Colonic mucosa (tissue), 4 donors: ENCODE measurements at regions not wholly inside any gene's neighbourhood (a gene's known extent, or its start where the extent isn't known, plus 50 kb on each side); places are given as distances from the start of the nearest gene placed in this dataset.

ENCODE experiments used
- DNase-seq: peaks from one replicate; pipeline ENCODE4 v3.0.0-alpha.2; 2020
- H3K27ac ChIP-seq: fragments of 200-600 bp; one replicate; pipeline ENCODE4 v1.8.0; 2021
- H3K27me3 ChIP-seq: fragments of 200-600 bp; one replicate; pipeline ENCODE4 v1.8.0; 2021
- H3K36me3 ChIP-seq: fragments of 200-600 bp; one replicate; pipeline ENCODE4 v1.8.0; 2021
- H3K4me1 ChIP-seq: fragments of 200-600 bp; one replicate; pipeline ENCODE4 v1.8.0; 2021; ENCODE audit warnings: mild to moderate bottlenecking
- H3K4me3 ChIP-seq: fragments of 200-600 bp; one replicate; pipeline ENCODE4 v1.8.0; 2021
- H3K9ac ChIP-seq, 2 donors: one replicate each; pipeline ENCODE4 v1.7.0; 2013; ENCODE audit warnings: control low read depth in 2 of 2, low read depth in 2 of 2, low read length in 2 of 2
- H3K9me3 ChIP-seq: fragments of 200-600 bp; one replicate; pipeline ENCODE4 v1.8.0; 2021
- intact Hi-C: fragments of 100-400 bp; cut with DNase I; formaldehyde crosslinking; loops from one replicate; pipeline ENCODE4 v1.14.1; 2022
- TF ChIP-seq, protein P1 (sequence below): fragments of 200-600 bp; IDR thresholded peaks from one replicate; pipeline ENCODE4 v1.8.0; 2022; ENCODE audit warnings: antibody characterized with exemption, mild to moderate bottlenecking
- donor health status: healthy.
- donor health status: DM: no; HTN: no; CAD: no.
- donor health status: DM: no; HTN: no; CAD: no.

DNA sequence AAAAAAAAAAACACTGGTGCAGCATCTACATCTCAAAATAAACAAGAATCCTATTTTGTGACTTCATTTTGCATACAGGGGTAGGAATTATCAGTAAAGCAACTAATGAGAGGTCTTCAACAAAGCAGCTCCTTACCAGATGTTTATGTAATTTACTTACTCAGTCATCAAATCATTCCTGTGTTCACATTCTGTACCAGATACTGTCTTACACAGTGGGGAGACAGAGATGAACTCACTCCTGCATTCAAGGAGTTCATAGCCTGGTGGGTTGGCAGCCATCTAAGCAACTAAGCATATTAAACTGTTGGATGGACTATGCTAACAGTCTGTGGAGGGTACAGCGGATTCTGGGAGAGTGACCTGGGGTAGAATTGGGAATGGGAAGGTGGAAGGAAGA lies 169.0 kb downstream of the OSR1 start:
- Histone ChIP-seq H3K36me3 (no peaks in the 10 kb centered on the region), H3K9ac (no peak overlapping the region), H3K4me1 (no peaks in the 10 kb centered on the region), H3K9me3 (no peaks in the 10 kb centered on the region), H3K27me3 (no peaks in the 10 kb centered on the region), H3K4me3 (no peak overlapping the region), H3K27ac (no peak overlapping the region)
- TF ChIP-seq, protein P1, sequence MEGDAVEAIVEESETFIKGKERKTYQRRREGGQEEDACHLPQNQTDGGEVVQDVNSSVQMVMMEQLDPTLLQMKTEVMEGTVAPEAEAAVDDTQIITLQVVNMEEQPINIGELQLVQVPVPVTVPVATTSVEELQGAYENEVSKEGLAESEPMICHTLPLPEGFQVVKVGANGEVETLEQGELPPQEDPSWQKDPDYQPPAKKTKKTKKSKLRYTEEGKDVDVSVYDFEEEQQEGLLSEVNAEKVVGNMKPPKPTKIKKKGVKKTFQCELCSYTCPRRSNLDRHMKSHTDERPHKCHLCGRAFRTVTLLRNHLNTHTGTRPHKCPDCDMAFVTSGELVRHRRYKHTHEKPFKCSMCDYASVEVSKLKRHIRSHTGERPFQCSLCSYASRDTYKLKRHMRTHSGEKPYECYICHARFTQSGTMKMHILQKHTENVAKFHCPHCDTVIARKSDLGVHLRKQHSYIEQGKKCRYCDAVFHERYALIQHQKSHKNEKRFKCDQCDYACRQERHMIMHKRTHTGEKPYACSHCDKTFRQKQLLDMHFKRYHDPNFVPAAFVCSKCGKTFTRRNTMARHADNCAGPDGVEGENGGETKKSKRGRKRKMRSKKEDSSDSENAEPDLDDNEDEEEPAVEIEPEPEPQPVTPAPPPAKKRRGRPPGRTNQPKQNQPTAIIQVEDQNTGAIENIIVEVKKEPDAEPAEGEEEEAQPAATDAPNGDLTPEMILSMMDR = no peak
- intact Hi-C loops = no loop called here
- no peak for DNase-seq

DNA sequence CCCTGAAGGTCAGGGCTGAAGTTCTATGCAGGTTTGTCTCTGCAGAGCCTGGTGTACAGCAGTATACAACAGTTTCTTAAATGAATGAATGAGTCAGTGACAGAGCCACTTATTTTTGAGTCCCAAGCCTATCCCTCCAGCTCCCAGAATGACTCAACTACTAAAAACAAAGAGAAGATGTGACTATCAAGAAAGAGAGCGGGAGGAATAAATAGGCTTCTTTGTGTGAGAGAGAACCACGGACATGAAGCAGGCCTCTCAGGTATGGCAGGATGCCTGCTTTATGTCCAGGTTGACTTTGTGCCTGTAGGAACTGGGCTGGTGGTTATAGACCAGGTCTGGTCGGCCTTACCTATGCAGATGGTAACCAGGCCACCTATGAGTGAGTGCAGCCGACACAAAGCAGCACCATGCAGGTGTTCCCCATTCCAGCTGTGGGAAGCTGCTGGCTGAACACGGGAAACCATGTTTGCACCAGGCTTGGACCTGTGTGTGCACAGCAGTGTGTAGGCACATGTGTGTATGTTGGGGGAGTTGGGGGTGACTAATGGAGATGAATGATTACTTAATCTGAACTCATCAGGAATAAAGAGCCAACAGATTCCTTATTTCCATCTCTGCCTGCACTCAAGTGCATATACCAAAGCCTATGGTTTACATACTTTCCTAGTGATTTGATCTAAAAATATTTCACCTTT lies 171.0 kb downstream of the OSR1 start:
- Histone ChIP-seq H3K36me3 (no peaks in the 10 kb centered on the region), H3K9me3 (no peaks in the 10 kb centered on the region), H3K4me3 (no peak overlapping the region), H3K27ac (no peak overlapping the region), H3K27me3 (no peaks in the 10 kb centered on the region), H3K9ac (no peak overlapping the region), H3K4me1 (no peaks in the 10 kb centered on the region)
- intact Hi-C loops = no loop called here
- DNase-seq = no peak
- TF ChIP-seq, protein P1 = no peak

DNA sequence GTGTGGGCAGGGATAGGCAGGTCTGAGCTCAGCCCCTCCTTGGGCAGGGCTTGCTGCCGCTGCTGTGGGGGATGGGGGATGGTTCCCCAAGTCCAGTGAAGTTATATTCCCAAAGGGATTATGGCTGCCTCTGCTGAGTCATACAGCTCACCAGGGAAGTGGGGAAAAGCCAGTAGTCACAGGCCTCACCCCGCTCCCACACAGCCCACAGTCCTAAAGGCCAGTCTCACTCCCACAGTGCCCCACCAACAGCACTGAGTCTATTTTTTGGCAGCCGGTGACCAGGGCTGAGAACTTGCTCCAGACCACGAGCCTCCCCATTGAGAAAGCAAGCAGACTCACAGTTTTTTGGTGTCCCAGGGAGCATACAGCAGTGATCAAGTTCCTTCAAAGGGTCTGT lies 173.3 kb downstream of the OSR1 start:
- TF ChIP-seq, protein P1 = no peak
- no peaks in the 10 kb centered on the region for H3K36me3 ChIP-seq
- intact Hi-C loops = no loop called here
- no peaks in the 10 kb centered on the region for H3K9me3 ChIP-seq
- no peak overlapping the region for H3K4me3 ChIP-seq
- no peak overlapping the region for H3K27ac ChIP-seq
- H3K4me1 ChIP-seq = no peaks in the 10 kb centered on the region
- DNase-seq = no peak
- H3K9ac ChIP-seq = no peak overlapping the region
- no peaks in the 10 kb centered on the region for H3K27me3 ChIP-seq

DNA sequence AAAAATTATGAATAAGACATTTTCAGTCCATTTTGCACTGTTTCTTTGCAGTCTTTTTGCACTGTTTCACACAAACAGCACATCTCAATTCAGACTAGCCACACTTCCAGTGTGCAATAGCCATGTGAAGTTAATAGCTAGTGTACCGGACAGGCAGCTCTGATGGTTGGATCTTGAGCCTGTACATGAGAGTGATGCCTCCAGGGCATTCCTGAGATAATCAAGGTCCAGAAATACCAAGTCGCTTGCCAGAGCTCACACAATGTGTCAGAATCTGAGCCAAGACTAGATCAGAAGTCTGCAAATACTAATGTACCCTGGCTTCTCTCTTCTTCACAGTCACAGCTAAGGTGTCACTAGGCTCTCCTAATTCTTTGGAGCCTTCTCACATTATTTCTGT lies 180.2 kb downstream of the OSR1 start:
- no peaks in the 10 kb centered on the region for H3K27me3 ChIP-seq
- intact Hi-C loops = no loop called here
- H3K9ac ChIP-seq = no peak overlapping the region
- H3K27ac ChIP-seq = no peak overlapping the region
- no peak for DNase-seq
- no peaks in the 10 kb centered on the region for H3K4me1 ChIP-seq
- no peaks in the 10 kb centered on the region for H3K9me3 ChIP-seq
- TF ChIP-seq, protein P1 = no peak
- H3K36me3 ChIP-seq = no peaks in the 10 kb centered on the region
- H3K4me3 ChIP-seq = no peak overlapping the region

DNA sequence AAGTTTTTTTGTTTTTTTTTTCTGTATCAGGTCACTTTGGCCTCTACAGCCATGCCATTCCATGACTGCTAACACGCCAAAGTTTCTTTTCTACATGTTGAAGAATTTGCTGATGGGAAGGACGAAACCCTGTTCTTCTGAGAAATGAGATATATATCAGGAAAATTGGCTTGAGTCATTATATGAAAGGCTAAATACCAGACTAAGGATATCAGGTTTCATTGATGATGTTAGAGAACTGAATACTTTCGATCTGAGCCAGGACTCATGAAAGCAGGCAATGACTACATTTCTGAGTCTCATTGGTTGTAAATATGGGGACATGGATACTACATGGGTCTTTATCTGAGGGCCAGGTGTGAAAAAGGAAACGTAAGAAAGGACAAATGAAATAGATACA lies 181.4 kb downstream of the OSR1 start:
- Histone ChIP-seq H3K36me3 (no peaks in the 10 kb centered on the region), H3K4me3 (no peak overlapping the region), H3K27me3 (no peaks in the 10 kb centered on the region), H3K4me1 (no peaks in the 10 kb centered on the region), H3K9ac (no peak overlapping the region), H3K9me3 (no peaks in the 10 kb centered on the region), H3K27ac (no peak overlapping the region)
- intact Hi-C loops = no loop called here
- TF ChIP-seq, protein P1 = no peak
- DNase-seq = no peak
